Left kidney (tissue), 1 donor: ENCODE measurements at regions not wholly inside any gene's neighbourhood (a gene's known extent, or its start where the extent isn't known, plus 50 kb on each side); places are given as distances from the start of the nearest gene placed in this dataset.
"Not testable (repeated sequence)": the region's sequence is repeated elsewhere in the genome, so short reads cannot be mapped to it uniquely, and the experiment has no call there.

Experiments
- DNase-seq: peaks from one replicate; pipeline ENCODE4 v3.0.0-alpha.2; 2013

GRCh38 chrX:139026811-139027210 is 315.3 kb upstream of the FGF13 start:
- no peak for DNase-seq

DNA sequence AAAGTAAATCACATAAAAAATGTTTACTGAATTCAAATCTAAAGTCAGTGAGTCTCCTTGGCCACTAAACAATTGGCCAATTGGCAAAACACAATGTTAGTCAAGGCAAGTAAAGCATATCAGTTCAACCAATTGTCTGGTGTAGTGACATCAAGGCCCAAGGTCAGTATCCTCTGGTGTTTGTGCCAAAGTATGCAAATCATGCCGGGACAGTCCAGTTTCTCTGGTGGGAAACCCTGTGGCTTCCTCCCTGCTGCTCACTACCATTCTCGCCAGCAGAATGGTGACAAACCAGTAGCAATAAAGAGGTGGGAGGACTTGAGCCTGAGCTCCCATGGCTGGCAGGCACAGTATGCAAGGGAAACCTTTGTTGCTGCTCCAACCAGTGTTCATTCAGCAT is 314.9 kb upstream of the FGF13 start:
- no peak for DNase-seq

DNA sequence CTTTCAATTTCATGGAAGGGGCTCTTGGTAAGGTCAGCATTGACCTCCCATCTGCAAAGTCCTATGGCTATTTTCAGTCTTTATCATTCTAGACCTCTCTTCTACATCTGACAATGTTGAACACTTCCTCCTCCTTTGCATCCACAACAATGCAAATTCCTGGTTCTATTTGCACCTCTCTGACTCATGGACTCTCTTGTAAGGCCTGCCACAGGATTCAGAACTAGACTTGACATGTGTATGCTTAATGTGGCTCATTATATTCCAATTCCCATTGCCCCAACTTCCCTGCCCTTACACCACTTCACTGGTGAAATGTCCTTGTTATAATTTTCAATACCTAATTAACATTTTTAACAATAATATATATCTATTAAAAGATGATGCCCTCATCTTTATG is 314.3 kb upstream of the FGF13 start:
- DNase-seq: no peak

DNA sequence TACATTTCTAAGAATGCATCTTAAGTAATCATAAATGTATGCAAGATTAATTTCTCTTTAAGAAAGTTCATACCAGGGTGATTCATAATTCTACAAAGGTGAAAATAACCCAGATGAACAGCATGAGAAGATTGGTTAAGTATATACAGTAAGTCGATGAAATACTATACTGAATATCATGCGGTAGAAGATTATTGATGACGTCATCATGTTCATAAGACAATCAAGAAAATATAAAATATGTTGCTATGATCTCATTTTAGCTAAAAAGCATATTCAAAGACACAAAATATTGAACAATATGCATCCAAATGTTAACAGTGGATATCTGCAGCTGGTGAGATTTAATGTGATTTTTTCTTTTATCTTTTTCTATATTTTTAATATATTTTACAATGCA is 312.0 kb upstream of the FGF13 start:
- DNase-seq: no peak

GRCh38 chrX:139020801-139021200 is 309.3 kb upstream of the FGF13 start:
- no peak for DNase-seq

- no peak for DNase-seq
Observed at GRCh38 chrX:139018436-139018835, 306.9 kb upstream of the FGF13 start.

DNA sequence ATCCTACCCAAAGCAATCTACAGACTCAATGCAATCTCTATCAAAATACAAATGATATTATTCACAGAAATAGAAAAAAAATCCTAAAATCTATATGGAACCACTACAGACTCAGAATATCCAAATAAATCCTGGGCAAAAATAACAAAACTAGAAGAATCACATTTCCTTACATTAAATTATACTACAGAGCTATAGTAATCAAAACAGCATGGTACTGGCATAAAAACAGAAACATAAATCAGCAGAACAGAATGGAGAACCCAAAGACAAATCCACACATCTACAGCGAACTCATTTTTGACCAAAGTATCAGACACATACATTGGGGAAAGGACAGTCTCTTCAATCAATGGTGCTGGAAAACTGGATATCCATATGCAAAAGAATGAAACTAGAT is 304.1 kb upstream of the FGF13 start:
- DNase-seq: no peak

DNA sequence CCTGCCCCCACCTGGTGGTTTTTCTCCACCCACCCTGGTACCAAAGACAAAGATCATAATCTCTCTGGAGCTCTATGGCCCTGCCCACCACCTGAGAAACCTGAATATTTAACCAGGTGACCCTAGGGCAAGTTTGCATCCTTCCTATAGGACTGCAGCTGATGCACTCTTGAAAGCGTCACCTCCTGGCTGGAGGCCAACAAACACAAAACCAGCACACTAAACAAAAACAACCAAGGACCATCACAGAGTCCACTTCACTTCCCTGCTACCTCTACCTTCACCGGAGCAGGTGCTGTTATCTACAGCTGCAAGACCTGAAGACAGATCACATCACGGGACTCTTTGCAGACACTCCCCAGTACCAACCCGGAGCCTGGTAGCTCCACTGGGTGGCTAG is 296.7 kb upstream of the FGF13 start:
- DNase-seq: no peak

DNA sequence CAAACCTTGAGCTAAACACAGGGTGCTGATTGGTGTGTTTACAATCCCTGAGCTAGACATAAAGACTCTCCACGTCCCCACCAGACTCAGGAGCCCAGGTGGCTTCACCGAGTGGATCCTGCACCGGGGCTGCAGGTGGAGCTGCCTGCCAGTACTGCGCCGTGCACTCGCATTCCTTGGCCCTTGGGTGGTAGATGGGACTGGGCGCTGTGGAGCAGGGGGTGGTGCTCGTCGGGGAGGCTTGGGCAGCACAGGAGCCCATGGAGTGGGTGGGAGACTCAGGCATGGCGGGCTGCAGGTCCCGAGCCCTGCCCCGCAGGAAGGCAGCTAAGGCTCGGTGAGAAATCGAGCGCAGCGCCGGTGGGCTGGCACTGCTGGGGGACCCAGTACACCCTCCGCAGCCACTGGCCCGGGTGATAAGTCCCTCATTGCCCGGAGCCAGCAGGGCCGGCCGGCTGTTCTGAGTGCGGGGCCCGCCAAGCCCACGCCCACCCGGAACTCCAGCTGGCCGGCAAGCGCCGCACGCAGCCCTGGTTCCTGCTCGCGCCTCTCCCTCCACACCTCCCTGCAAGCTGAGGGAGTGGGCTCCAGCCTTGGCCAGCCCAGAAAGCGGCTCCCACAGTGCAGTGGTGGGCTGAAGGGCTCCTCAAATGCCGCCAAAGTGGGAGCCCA is 292.5 kb upstream of the FGF13 start:
- not testable (repeated sequence) for DNase-seq

DNA sequence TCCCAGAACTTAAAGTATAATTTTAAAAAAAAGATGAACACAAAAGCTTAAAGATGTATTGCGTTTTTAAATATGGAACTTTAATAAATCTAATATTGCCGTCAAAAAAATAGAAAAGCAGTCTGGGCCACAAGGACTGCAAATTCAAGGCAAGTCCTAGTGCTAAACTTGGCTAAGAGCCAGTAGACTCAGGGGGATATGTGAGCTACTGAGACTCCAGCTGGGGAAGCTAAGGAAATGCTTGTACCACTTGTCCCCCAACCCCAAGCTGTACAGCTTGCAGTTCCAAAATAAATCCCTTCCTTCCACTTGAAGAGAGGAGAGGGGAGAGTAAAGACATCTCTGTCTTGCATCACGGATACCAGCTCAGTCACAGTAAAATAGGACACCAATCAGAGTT is 290.8 kb upstream of the FGF13 start:
- DNase-seq: no peak

GRCh38 chrX:138996268-138996667 is 284.8 kb upstream of the FGF13 start:
- DNase-seq: no peak

- no peak for DNase-seq
Observed at GRCh38 chrX:138995458-138995857, 283.9 kb upstream of the FGF13 start.

- DNase-seq: not testable (repeated sequence)
Observed at GRCh38 chrX:138990425-138990824, 278.9 kb upstream of the FGF13 start.

GRCh38 chrX:138986866-138987265 is 275.3 kb upstream of the FGF13 start:
- no peak for DNase-seq

DNA sequence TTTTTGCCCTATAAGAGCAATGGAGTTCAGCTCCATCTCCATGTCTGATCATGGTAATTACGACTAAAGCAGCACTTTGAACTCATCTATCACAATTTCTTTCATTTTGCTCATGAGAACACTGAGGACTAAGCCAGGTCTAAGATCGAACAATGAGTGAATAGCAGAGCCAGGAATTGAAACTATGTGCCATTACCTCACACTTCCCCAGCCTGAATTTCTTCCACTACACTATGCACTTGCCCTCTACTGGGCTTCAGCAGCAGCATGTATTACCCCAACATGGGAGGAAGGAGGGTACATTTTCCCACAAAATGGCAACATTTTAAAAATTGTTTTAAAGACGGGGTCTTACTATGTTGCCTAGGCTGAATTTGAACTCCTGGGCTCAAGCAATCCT is 274.7 kb upstream of the FGF13 start:
- DNase-seq: no peak

DNA sequence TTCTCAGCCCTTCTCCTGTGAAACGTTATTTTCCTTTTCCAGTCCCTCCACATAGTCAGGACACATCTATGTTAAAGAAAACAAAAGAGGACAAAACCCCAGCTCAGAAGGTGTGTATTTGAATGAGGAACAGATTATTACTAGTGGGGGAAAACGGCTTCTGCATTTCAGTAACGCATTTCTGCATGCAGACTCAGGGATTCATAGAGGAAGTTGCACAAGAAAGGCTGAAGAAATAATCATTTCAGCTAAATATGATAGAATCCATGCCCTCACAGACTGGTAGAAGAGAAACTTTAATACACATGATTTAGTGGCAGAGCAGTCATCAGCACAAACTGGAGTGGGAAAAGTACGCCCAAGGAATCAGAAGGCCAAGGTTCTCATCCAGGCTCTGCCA is 270.8 kb upstream of the FGF13 start:
- no peak for DNase-seq

DNA sequence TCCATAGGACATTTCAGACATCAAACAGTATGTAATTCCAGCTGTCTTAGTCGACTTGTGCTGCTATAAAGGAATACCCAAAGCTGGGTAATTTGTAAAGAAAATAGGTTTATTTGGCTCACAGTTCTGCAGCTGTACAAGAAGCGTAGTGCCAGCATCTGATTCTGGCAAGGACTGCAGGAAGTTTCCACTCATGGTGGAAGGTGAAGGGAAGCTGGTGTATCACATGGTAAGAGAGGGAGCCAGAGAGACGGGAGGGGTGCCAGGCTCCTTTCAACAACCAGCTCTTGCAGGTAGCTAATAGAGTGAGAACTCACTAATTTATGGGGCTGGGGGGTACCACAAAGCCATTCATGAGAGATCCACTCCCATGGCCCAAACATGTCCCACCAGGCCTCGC is 253.0 kb upstream of the FGF13 start:
- no peak for DNase-seq

- not testable (repeated sequence) for DNase-seq
Observed at GRCh38 chrX:138962419-138962818, 250.9 kb upstream of the FGF13 start.

- no peak for DNase-seq
Observed at GRCh38 chrX:138954976-138955375, 243.5 kb upstream of the FGF13 start.

GRCh38 chrX:138946926-138947325 is 235.4 kb upstream of the FGF13 start:
- DNase-seq: no peak

DNA sequence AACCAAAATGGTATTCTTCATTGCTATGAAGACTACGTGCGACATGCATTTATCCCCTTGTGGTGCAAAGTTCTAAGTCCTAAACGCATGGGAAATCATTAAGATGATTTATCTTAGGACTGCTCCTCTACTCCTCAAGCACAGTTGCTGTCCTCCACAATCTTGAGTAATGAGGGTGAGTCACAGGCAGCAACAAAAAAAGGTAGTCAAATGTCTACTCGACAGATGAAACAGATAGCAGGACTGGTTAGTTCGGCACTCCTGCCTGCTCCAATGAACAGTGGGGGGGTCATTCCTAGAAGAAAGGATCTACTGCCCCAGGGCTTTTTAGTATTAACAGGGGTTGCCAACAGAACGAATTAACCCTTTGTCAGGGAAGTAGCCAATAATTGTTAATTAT is 233.7 kb upstream of the FGF13 start:
- no peak for DNase-seq

GRCh38 chrX:138939038-138939437 is 227.5 kb upstream of the FGF13 start:
- no peak for DNase-seq

DNA sequence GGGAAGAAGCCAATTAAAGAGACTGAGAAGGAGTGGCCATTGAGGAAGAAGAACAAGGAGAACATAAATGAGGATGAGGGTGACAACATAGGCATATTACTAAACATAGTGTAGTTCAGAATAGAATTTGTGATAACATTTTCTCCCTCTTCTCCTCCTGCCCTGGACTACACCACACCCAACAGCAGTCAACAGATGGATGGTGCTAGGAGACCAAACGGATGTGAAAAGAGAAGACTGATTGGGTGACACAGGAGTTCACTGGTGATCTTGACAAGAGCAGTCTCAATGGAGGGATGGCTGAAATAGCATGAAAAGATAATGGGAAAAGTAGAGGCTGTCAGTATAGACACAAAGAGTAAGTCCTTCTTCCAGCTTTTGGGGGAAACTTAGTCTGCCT is 226.5 kb upstream of the FGF13 start:
- DNase-seq: no peak

GRCh38 chrX:138931212-138931611 is 219.7 kb upstream of the FGF13 start:
- DNase-seq: no peak

DNA sequence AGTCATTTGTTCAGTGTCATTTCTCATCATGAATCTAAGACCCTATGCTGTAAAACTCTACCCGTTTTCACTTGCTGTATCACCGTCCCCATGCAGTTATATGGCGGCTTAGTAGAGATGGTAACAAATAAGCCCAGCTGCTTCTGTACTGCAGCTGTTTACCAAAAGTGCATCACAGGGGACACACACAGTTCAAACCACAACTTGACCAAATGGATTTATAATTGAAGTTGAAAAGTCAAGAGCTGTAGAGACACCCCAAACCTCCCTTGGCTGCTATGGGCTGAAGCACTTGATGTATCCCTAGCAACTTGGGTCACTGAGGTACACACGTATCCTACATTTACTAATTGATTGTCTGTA is 219.0 kb upstream of the FGF13 start:
- DNase-seq: no peak
